Mucosa of descending colon (tissue), 3 donors: ENCODE measurements at regions not wholly inside any gene's neighbourhood (a gene's known extent, or its start where the extent isn't known, plus 50 kb on each side); places are given as distances from the start of the nearest gene placed in this dataset.

Experiments used
- ATAC-seq: fragments of 200-7000 bp; cut with Tn5 transposase; one replicate; pipeline ENCODE4 v1.9.1; 2020; ENCODE audit warnings: mild to moderate bottlenecking, moderate library complexity
- DNase-seq, 3 donors: peaks; one replicate each; pipeline ENCODE4 v3.0.0-alpha.2; 2020
- H3K36me3 ChIP-seq: fragments of 200-600 bp; one replicate; pipeline ENCODE4 v1.8.0; 2021; ENCODE audit warnings: low read depth, mild to moderate bottlenecking
- H3K4me1 ChIP-seq: fragments of 200-600 bp; one replicate; pipeline ENCODE4 v1.8.0; 2021; ENCODE audit warnings: low read depth, mild to moderate bottlenecking
- H3K4me3 ChIP-seq: fragments of 200-600 bp; one replicate; pipeline ENCODE4 v1.8.0; 2021; ENCODE audit warnings: mild to moderate bottlenecking
- H3K9me3 ChIP-seq: fragments of 200-600 bp; one replicate; pipeline ENCODE4 v1.8.0; 2021; ENCODE audit warnings: mild to moderate bottlenecking
- intact Hi-C, 2 donors: fragments of 100-400 bp; cut with DNase I in 1 of 2; cut with micrococcal nuclease in 1 of 2; formaldehyde crosslinking; loops; one replicate each; pipeline versions ENCODE4 v1.11.0 to v1.11.1; 2022; cut with DNase I, micrococcal nuclease
- TF ChIP-seq, protein P1 (sequence below): fragments of 200-600 bp; IDR thresholded peaks from one replicate; pipeline ENCODE4 v1.8.0; 2022; ENCODE audit warnings: antibody characterized with exemption, mild to moderate bottlenecking
- donor health status: DM: no; HTN: no; CAD: no; lungs with moderate emphysema.
- donor health status: DM: no; HTN: no; CAD: no.
- donor health status: DM: no; HTN: yes; CAD: no.

DNA sequence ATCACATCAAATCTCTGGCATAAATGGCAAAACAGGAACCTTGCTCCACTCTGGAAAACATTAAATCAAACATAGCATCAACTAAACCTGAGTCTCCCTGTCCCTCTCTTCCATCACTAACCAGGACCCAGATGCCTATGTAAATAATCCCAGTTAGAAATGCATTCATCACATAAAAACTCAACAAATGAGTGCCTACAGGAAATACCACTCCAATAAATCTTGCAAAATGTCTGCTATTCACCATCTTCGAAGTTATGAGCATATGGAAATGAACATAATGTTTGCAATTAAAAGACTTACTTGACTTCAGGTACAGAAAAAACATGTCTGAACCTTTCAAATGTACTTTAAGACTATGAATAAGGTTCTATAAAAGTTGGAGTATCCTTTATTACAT, 425.0 kb downstream of the CDH11 start:
- intact Hi-C loops = no loop called here
- H3K36me3 ChIP-seq = no peaks in the 10 kb centered on the region
- no peaks in the 10 kb centered on the region for H3K4me1 ChIP-seq
- no peak for DNase-seq
- no peak for ATAC-seq
- TF ChIP-seq, protein P1, sequence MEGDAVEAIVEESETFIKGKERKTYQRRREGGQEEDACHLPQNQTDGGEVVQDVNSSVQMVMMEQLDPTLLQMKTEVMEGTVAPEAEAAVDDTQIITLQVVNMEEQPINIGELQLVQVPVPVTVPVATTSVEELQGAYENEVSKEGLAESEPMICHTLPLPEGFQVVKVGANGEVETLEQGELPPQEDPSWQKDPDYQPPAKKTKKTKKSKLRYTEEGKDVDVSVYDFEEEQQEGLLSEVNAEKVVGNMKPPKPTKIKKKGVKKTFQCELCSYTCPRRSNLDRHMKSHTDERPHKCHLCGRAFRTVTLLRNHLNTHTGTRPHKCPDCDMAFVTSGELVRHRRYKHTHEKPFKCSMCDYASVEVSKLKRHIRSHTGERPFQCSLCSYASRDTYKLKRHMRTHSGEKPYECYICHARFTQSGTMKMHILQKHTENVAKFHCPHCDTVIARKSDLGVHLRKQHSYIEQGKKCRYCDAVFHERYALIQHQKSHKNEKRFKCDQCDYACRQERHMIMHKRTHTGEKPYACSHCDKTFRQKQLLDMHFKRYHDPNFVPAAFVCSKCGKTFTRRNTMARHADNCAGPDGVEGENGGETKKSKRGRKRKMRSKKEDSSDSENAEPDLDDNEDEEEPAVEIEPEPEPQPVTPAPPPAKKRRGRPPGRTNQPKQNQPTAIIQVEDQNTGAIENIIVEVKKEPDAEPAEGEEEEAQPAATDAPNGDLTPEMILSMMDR = no peak
- H3K9me3 ChIP-seq = no peaks in the 10 kb centered on the region
- no peak overlapping the region for H3K4me3 ChIP-seq

DNA sequence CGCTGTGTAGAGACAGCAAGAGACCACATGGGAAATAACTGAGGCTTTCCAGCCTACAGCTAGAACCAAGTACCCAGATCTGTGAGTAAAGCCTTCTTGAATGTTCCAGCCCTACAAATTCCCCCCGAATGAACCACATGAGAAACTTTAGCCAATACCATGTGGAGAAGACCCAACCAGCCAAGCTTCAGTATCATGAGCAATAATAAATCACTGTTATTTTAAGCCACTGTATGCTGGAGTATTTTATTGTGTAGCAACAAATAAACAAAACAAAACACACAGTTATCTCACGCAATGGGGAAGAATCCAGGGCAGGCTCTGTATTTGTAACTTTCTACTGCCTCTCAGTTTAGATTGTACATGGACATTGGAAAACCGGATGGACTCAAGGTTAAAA, 426.2 kb downstream of the CDH11 start:
- no peak for DNase-seq
- TF ChIP-seq, protein P1 = no peak
- intact Hi-C loops = no loop called here
- no peaks in the 10 kb centered on the region for H3K4me1 ChIP-seq
- no peaks in the 10 kb centered on the region for H3K9me3 ChIP-seq
- H3K4me3 ChIP-seq = no peak overlapping the region
- H3K36me3 ChIP-seq = no peaks in the 10 kb centered on the region
- no peak for ATAC-seq

DNA sequence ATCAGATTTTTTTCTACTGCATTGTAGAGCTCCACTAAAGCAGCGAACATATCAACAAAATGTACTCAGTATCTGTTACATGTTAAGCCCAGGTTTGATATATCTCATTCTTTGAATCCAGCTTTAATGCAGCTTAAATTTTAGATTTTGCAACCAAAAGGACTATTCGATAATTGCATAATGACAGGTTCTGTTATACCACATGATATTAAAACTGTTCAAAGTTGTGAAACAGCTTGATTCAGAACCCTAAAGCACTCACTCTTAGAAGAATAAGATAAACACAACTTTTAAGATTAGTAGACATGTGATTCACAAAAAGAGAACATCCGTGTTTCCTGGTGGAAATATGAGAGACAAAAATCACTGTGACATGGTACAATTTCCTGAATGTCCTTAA, 427.9 kb downstream of the CDH11 start:
- no peaks in the 10 kb centered on the region for H3K9me3 ChIP-seq
- intact Hi-C loops = no loop called here
- DNase-seq (no peak), ATAC-seq (no peak)
- H3K4me1 ChIP-seq = no peaks in the 10 kb centered on the region
- TF ChIP-seq, protein P1 = no peak
- no peak overlapping the region for H3K4me3 ChIP-seq
- H3K36me3 ChIP-seq = no peaks in the 10 kb centered on the region

DNA sequence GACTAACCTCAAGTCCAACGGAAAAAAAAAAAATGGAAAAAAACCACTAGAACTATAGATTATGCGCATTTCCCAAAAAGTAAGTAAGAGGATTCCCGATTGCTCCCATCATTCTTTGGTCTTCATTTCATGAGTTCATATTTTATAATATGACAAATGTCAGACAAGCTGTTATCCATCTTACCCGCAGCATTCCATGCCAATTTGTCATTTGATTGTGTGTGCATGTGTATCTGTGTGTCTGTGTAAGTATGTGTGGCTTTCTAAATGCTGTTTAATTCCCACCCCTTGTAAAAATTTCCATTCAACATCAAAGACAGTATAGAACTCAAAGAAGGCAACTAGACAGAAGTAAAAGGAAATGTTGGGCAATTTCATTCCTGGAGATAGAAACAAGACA, 434.1 kb downstream of the CDH11 start:
- TF ChIP-seq, protein P1 = no peak
- H3K4me1 ChIP-seq = no peaks in the 10 kb centered on the region
- DNase-seq (no peak), ATAC-seq (no peak)
- no peak overlapping the region for H3K4me3 ChIP-seq
- intact Hi-C loops = no loop called here
- H3K36me3 ChIP-seq = no peaks in the 10 kb centered on the region
- no peaks in the 10 kb centered on the region for H3K9me3 ChIP-seq

DNA sequence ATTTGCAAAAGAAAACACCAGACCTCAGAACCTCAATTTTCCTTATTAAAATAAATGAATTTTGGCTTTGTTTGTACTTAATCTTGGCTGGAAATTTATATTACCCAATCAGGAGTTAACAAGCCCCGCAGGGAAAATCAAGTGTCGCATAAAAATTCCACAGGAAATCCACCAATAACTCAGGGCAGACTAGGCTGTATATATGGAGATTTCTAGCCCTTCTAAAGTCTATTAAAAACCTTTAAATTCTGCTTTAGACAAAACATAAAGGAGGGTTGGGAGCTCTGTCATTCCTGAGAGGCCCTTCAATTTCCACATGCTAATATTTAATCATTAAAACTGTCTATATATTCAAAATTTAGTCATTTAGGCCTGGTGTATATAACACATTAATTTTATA, 434.7 kb downstream of the CDH11 start:
- no peak for DNase-seq
- Histone ChIP-seq H3K36me3 (no peaks in the 10 kb centered on the region), H3K9me3 (no peaks in the 10 kb centered on the region), H3K4me3 (no peak overlapping the region), H3K4me1 (no peaks in the 10 kb centered on the region)
- intact Hi-C loops = no loop called here
- TF ChIP-seq, protein P1 = no peak
- ATAC-seq = no peak

DNA sequence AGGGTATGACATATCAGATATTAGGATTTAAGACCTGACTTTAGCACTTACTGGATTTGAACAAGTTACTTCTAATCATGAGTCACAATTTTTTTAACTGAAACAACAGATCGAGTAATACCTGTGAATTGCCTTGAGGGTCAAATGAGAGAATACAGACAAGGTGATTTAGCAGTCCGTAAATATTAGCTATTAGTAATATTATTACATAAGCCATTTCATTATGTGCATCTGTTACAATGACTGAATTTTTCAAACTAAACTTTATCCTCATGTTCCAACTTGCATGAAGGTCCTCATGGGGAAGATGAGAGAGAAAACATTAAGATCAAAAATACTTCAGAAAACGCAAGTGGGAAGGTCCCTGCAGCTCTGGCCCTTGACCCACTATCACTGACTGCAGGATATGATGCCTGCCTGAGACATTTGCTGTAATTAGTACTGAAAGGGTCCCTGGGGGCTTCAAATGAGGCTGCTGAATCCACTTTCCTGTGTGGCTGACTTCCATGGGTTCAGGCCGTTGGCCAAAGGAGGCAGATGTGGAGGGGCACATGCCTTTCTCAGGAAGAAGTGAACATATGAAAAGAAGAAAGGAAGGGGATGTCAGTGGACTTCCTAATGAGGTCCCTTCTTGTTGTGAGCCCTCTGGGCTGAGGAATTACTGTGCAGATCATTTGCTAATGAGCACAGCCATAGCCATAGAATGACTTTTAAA, 441.7 kb downstream of the CDH11 start:
- intact Hi-C loops = no loop called here
- H3K4me3 ChIP-seq = no peak overlapping the region
- no peak for ATAC-seq
- no peaks in the 10 kb centered on the region for H3K36me3 ChIP-seq
- no peaks in the 10 kb centered on the region for H3K9me3 ChIP-seq
- no peaks in the 10 kb centered on the region for H3K4me1 ChIP-seq
- TF ChIP-seq, protein P1 = no peak
- DNase-seq = no peak
